ENCODE measurements at regions not wholly inside any gene's neighbourhood (a gene's known extent, or its start where the extent isn't known, plus 50 kb on each side); places are given as distances from the start of the nearest gene placed in this dataset.
"Not testable (repeated sequence)": the region's sequence is repeated elsewhere in the genome, so short reads cannot be mapped to it uniquely, and the experiment has no call there.

- peak; percentile 60 for DNase-seq
Observed at GRCh38 chr4:66577922-66578321, 907.6 kb upstream of the EPHA5 start.

DNA sequence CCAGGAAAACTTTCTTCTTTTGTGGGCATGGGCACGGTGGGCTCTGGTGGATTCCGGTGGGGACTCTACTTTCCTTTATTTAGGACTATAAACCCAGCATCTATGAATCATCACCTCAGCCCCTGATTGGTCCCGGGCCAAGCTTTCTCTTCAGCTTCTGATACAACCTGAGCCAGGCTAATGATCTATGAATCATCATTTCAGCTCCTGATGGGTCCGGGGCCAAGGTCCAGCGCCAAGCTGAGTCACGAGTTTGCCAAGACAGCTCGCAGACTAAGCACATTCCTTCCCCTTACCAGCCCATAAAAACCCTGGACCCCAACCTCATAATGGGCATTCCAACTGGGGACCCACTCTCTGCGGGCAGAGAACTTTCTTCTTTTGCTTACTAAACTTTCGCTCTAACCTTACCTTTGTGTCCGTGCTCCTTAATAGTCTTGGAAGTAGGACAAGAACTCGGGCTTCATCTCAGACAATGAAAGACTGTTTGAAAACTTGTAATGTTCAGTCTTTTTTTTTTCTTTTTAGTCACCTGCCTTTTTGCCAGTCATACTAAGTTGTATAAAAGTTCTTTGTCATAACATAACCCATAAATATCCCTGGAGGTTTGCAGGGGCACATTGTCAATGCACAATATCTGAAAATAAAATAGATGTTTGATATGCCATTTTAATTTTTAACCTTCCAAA is 904.9 kb upstream of the EPHA5 start:
- no peak for DNase-seq

- no peak for DNase-seq
Observed at GRCh38 chr4:66574145-66574978, 904.1 kb upstream of the EPHA5 start.

GRCh38 chr4:66572949-66573348 is 902.7 kb upstream of the EPHA5 start:
- DNase-seq: no peak

DNA sequence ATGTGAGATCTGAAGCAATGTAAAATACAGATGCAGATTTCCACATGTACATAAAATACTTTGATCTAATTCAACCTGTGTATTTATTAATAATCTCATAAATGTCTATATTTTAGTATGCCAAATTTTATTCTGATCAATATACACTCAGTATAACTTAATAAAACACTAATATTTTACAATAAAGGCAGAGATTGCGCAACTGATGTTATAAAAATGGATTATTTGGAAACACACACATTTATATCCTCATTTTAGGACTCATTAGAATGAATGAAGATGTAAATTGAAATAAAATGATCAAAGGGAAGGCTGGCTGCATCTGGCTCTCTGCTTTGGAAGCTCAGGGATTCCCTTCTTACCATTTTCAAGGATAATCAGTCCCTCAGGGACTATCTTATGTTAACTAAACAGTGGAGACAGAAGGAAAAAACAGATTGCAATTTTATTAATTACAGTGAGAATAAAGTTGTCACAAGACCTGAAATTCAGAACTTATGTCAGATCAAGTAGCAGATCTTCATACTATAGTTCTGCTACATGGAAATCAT is 900.9 kb upstream of the EPHA5 start:
- DNase-seq: no peak

GRCh38 chr4:66569228-66569627 is 898.9 kb upstream of the EPHA5 start:
- DNase-seq: no peak

GRCh38 chr4:66568431-66568830 is 898.1 kb upstream of the EPHA5 start:
- no peak for DNase-seq

GRCh38 chr4:66568001-66568400 is 897.7 kb upstream of the EPHA5 start:
- DNase-seq: no peak

GRCh38 chr4:66567551-66567950 is 897.3 kb upstream of the EPHA5 start:
- DNase-seq: no peak

GRCh38 chr4:66565801-66566200 is 895.5 kb upstream of the EPHA5 start:
- DNase-seq: no peak

- no peak for DNase-seq
Observed at GRCh38 chr4:66564901-66565651, 894.8 kb upstream of the EPHA5 start.

DNA sequence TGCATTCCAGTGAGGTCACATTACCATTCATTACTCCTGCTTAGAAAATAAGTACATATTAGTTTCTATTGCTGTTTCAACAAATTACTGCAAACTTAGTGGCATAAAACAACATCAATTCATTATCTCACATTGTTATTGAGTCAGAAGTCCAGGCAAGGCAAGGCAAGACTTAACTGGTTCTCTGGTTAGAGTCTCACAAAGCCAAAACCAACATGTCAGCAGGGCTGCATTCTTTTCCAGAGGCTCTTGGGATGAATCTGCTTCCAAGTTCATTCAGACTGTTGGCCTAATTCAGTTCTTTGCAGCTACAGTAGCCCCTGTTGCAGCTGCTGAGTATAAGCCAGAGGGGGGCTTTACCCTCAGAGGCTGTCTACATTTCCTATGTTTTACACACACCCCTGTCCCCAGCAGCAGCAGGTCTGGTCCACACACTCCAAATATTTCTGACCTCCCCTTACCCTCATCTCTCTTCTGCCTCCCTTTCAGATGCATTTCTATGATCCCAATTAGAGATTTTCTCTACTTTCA is 892.1 kb upstream of the EPHA5 start:
- no peak for DNase-seq

DNA sequence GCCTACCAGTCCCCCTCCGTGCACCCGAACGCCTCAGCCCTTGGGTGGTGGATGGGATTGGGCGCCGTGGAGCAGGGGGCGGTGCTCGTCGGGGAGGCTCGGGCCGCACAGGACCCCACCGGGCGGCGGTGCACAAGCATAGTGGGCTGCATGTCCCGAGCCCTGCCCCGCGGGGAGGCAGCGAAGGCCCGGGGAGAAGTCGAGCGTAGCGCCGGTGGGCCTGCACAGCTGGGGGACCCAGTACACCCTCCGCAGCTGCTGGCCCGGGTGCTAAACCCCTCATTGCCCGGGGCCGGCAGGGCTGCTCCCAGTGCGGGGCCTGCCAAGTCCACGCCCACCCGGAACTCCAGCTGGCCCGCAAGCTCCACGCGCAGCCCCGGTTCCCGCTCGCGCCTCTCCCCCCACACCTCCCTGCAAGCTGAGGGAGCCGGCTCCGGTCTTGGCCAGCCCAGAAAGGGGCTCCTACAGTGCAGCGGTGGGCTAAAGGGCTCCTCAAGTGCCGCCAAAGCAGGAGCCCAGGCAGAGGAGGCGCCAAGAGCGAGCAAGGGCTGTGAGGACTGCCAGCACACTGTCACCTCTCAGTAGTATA is 891.3 kb upstream of the EPHA5 start:
- DNase-seq: not testable (repeated sequence)

- no peak for DNase-seq
Observed at GRCh38 chr4:66558651-66559050, 888.4 kb upstream of the EPHA5 start.

GRCh38 chr4:66556651-66557278 is 886.5 kb upstream of the EPHA5 start:
- DNase-seq: no peak

GRCh38 chr4:66555301-66555700 is 885.0 kb upstream of the EPHA5 start:
- no peak for DNase-seq

DNA sequence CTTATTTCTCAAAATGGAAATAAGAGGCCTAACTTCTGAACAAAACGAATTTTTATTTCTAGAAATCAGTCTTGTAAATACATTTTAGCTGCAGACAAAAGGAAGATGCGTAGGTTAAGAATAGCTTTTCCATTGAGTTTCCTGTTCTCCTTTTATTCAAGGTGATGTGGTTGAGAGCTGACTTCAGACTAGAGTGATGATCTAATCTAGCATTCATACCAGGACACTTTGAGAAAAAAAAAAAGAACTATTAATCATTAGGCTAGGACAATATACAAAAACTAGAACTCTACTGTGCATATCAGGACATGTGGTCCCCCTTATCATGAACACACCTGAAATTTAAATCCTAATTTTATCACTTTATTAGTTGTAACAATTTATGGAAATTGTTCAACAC is 884.5 kb upstream of the EPHA5 start:
- no peak for DNase-seq

DNA sequence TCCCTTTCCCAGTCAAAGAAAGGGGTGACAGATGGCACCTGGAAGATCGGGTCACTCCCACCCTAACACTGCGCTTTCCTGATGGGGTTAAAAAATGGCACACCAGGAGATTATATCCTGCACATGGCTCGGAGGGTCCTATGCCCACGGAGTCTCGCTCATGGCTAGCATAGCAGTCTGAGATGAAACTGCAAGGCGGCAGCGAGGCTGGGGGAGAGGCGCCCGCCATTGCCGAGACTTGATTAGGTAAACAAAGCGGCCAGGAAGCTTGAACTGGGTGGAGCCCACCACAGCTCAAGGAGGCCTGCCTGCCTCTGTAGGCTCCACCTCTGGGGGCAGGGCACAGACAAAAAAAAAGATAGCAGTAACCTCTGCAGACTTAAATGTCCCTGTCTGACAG is 875.0 kb upstream of the EPHA5 start:
- DNase-seq: not testable (repeated sequence)

DNA sequence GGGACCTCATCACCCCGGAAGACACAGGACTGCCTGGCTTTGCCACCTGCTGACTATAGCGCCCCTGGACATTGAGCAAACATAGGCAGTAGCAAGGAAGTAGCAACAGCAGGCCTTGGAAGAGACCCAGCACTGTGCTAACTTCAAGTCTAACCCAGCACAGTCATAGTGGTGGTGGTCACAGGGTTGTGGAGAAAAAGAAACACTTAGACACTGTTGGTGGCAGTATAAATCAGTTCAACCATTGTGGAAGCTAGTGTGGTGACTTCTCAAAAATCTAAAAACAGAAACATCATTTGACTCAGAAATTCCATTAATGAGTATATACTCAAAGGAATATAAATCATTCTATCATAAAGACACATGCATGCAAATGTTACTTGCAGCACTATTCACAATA is 874.0 kb upstream of the EPHA5 start:
- no peak for DNase-seq

GRCh38 chr4:66539745-66540144 is 869.5 kb upstream of the EPHA5 start:
- DNase-seq: no peak

- no peak for DNase-seq
Observed at GRCh38 chr4:66524781-66525180, 854.5 kb upstream of the EPHA5 start.

DNA sequence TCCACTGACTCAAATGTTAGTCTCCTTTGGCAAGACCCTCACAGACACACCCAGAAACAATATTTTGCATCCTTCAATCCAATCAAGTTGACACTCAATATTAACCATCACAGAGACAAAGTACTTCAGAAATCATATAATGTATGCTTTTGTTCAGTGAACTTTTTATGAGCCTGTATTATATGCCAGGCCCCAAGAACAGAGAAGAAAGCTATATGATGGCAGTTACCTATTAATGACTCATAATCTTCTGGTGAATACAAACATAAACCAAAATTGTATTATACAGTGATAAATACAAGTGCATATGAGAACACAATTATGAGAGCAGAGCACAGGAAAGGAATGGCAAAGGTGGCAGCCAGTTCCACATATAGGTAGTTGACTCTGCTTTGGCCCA is 852.0 kb upstream of the EPHA5 start:
- DNase-seq: no peak
